HCT116 (cell line): ENCODE measurements at regions not wholly inside any gene's neighbourhood (a gene's known extent, or its start where the extent isn't known, plus 50 kb on each side); places are given as distances from the start of the nearest gene placed in this dataset.

ENCODE experiments used
- ATAC-seq: fragments of 200-7000 bp; cut with Tn5 transposase; 2 replicates; pipeline ENCODE4 v1.9.1; 2020; ENCODE audit warnings: mild to moderate bottlenecking, moderate library complexity
- BruUV-seq: library from RNA; stranded (reverse); fragments of 400-500 nt; replicated peaks from 2 replicates; lab custom pipeline; 2021; lab: Mats Ljungman, UMichigan
- CTCF ChIA-PET: fragments of 300-600 bp; sonication (Branson Sonifier 250); formaldehyde crosslinking; loops from one replicate; lab custom pipeline; 2021; ENCODE audit warnings: antibody characterized with exemption; lab: Charles Lee
- POLR2A ChIA-PET: fragments of 300-600, 350-600 bp; sonication (Branson Sonifier 250); formaldehyde crosslinking; loops from one replicate; lab custom pipeline; 2021; ENCODE audit warnings: antibody characterized with exemption; lab: Charles Lee
- RAD21 ChIA-PET, 2 experiments: fragments of 300-600 bp; sonication (Branson Sonifier 250); formaldehyde crosslinking; loops; one replicate each; lab custom pipeline; 2023; ENCODE audit warnings: low total read pairs in 2 of 2; ENCODE audit not compliant: uncharacterized antibody in 2 of 2, unreplicated experiment in 2 of 2, low non-redundant PET in 1 of 2; lab: Charles Lee
- DNase-seq: peaks from one replicate; pipeline ENCODE4 v3.0.0-alpha.2; 2010; ENCODE audit warnings: low read depth, low spot score
- H2AFZ ChIP-seq: fragments of 200-600 bp; shearing (Covaris generic), sonication (generic); 2 replicates; pipeline ENCODE4 v1.6.1; 2017; ENCODE audit warnings: low read depth, mixed run types, mixed read lengths, antibody characterized with exemption, low read length; ENCODE audit not compliant: poor library complexity, severe bottlenecking
- H3K27ac ChIP-seq: 2 replicates; pipeline ENCODE4 v1.5.1; 2012; ENCODE audit warnings: low read depth, low read length
- H3K27me3 ChIP-seq: fragments of 200-600 bp; sonication (generic); 2 replicates; pipeline ENCODE4 v1.6.1; 2016; ENCODE audit warnings: mixed run types, low read length, mixed read lengths; ENCODE audit not compliant: insufficient read depth
- H3K36me3 ChIP-seq, 2 experiments: fragments of 200-500 bp in 1 of 2; fragments of 200-600 bp in 1 of 2; sonication (Bioruptor generic) in 1 of 2; sonication (generic) in 1 of 2; 2 replicates each; pipeline versions ENCODE4 v1.5.1 to v1.6.1; 2014 to 2016; ENCODE audit warnings: low read length in 2 of 2, inconsistent platforms in 1 of 2, mixed read lengths in 1 of 2, mixed run types in 1 of 2; ENCODE audit not compliant: insufficient read depth in 2 of 2, control insufficient read depth in 1 of 2
- H3K4me1 ChIP-seq, 2 experiments: fragments of 200-600 bp in 1 of 2; sonication (generic) in 1 of 2; 2 replicates each; pipeline versions ENCODE4 v1.5.1 to v1.6.1; 2012 to 2017; ENCODE audit warnings: low read length in 2 of 2, inconsistent platforms in 1 of 2, mild to moderate bottlenecking in 1 of 2, mixed read lengths in 1 of 2, mixed run types in 1 of 2, moderate library complexity in 1 of 2; ENCODE audit not compliant: insufficient read depth in 2 of 2, control insufficient read depth in 1 of 2
- H3K4me2 ChIP-seq: fragments of 200-600 bp; sonication (generic); 2 replicates; pipeline ENCODE4 v1.6.1; 2017; ENCODE audit warnings: mixed run types, low read length, mixed read lengths
- H3K4me3 ChIP-seq, 2 experiments: fragments of 200-600 bp in 1 of 2; sonication (generic) in 1 of 2; replicated peaks in 1 of 2; 2 replicates each; pipeline ENCODE4 v1.5.1; 2011 to 2016; ENCODE audit warnings: low read length in 2 of 2, control low read depth in 1 of 2, low read depth in 1 of 2, mild to moderate bottlenecking in 1 of 2, mixed read lengths in 1 of 2, mixed run types in 1 of 2
- H3K79me2 ChIP-seq: fragments of 200-600 bp; sonication (generic); 2 replicates; pipeline ENCODE4 v1.6.1; 2017; ENCODE audit warnings: mild to moderate bottlenecking, mixed run types, low read length, moderate library complexity, mixed read lengths; ENCODE audit not compliant: insufficient read depth
- H3K9ac ChIP-seq: fragments of 200-600 bp; sonication (generic); 2 replicates; pipeline ENCODE4 v1.6.1; 2016; ENCODE audit warnings: low read length, mixed read lengths
- H3K9me2 ChIP-seq: fragments of 200-600 bp; sonication (generic), shearing (Covaris generic); 2 replicates; pipeline ENCODE4 v1.6.1; 2017; ENCODE audit warnings: mixed run types, mild to moderate bottlenecking, moderate library complexity; ENCODE audit not compliant: insufficient read depth
- H3K9me3 ChIP-seq, 2 experiments: fragments of 200-500 bp in 1 of 2; fragments of 200-600 bp in 1 of 2; sonication (Bioruptor generic) in 1 of 2; sonication (generic) in 1 of 2; 2 replicates each; pipeline ENCODE4 v1.6.1; 2014 to 2017; ENCODE audit warnings: low read length in 2 of 2, mixed read lengths in 2 of 2, inconsistent platforms in 1 of 2, low read depth in 1 of 2, mild to moderate bottlenecking in 1 of 2, mixed run types in 1 of 2, moderate library complexity in 1 of 2; ENCODE audit not compliant: control insufficient read depth in 1 of 2, insufficient read depth in 1 of 2
- H4K20me1 ChIP-seq: fragments of 200-600 bp; sonication (generic), shearing (Covaris generic); 2 replicates; pipeline ENCODE4 v1.6.1; 2017; ENCODE audit warnings: mixed run types, mild to moderate bottlenecking, moderate library complexity; ENCODE audit not compliant: insufficient read depth
- ATF3 ChIP-seq: IDR thresholded peaks from 2 replicates; pipeline ENCODE4 v1.6.1; 2012
- CBX3 ChIP-seq: IDR thresholded peaks from 2 replicates; pipeline ENCODE4 v1.6.1; 2012; ENCODE audit warnings: low read depth
- CEBPB ChIP-seq: IDR thresholded peaks from 2 replicates; pipeline ENCODE4 v1.6.1; 2012; ENCODE audit warnings: low read depth
- EGR1 ChIP-seq: IDR thresholded peaks from 2 replicates; pipeline ENCODE4 v1.6.1; 2012; ENCODE audit warnings: low read depth
- ELF1 ChIP-seq: IDR thresholded peaks from 2 replicates; pipeline ENCODE4 v1.6.1; 2012; ENCODE audit warnings: low read depth, borderline replicate concordance
- EZH2 ChIP-seq: fragments of 200-600 bp; sonication (generic); IDR thresholded peaks from 2 replicates; pipeline ENCODE4 v1.6.1; 2017; ENCODE audit warnings: antibody characterized with exemption, mixed run types
- EZH2phosphoT487 ChIP-seq: fragments of 200-600 bp; IDR thresholded peaks from 2 replicates; pipeline ENCODE4 v1.6.1; 2018; ENCODE audit warnings: antibody characterized with exemption, borderline replicate concordance
- FOSL1 ChIP-seq: IDR thresholded peaks from 2 replicates; pipeline ENCODE4 v1.6.1; 2012; ENCODE audit warnings: low read depth
- JUND ChIP-seq: IDR thresholded peaks from 2 replicates; pipeline ENCODE4 v1.6.1; 2012
- POLR2A ChIP-seq: IDR thresholded peaks from 2 replicates; pipeline ENCODE4 v1.7.0; 2011; ENCODE audit warnings: borderline replicate concordance; ENCODE audit not compliant: insufficient read depth, insufficient read length; ENCODE audit errors: extremely low read depth
- RAD21 ChIP-seq: IDR thresholded peaks from 2 replicates; pipeline ENCODE4 v1.6.1; 2012; ENCODE audit warnings: low read depth, mild to moderate bottlenecking
- SIN3A ChIP-seq: IDR thresholded peaks from 2 replicates; pipeline ENCODE4 v1.6.1; 2012; ENCODE audit warnings: low read depth
- SP1 ChIP-seq: IDR thresholded peaks from 2 replicates; pipeline ENCODE4 v1.6.1; 2012; ENCODE audit warnings: low read depth
- TCF7L2 ChIP-seq: IDR thresholded peaks from 2 replicates; pipeline ENCODE4 v1.7.0; 2011; ENCODE audit warnings: borderline replicate concordance, inconsistent platforms; ENCODE audit not compliant: insufficient read depth, insufficient read length; ENCODE audit errors: extremely low read depth
- YY1 ChIP-seq: IDR thresholded peaks from 2 replicates; pipeline ENCODE4 v1.6.1; 2011; ENCODE audit warnings: low read length, low read depth, moderate library complexity, mild to moderate bottlenecking; ENCODE audit not compliant: insufficient replicate concordance; ENCODE audit errors: extremely low read depth
- ZFX ChIP-seq: fragments of 450-650 bp; IDR thresholded peaks from 2 replicates; pipeline ENCODE4 v1.6.1; 2017
- ZNF274 ChIP-seq: fragments of 200-500 bp; sonication (Bioruptor generic); IDR thresholded peaks from 2 replicates; pipeline ENCODE4 v1.6.1; 2014; ENCODE audit warnings: mild to moderate bottlenecking, low read depth, low read length, inconsistent platforms
- intact Hi-C: fragments of 100-400 bp; cut with micrococcal nuclease; formaldehyde crosslinking; loops from 2 replicates; pipeline ENCODE4 v1.10.0; 2022
- TF ChIP-seq, protein P1 (sequence below), 3 experiments: fragments of 200-600 bp in 1 of 3; sonication (generic) in 1 of 3; IDR thresholded peaks in 2 of 3; conservative IDR thresholded peaks in 1 of 3; 2 replicates each; pipeline ENCODE4 v1.5.1; 2012 to 2017; ENCODE audit warnings: low read depth in 2 of 3, low read length in 2 of 3, antibody characterized with exemption in 1 of 3, borderline replicate concordance in 1 of 3, control low read depth in 1 of 3, mild to moderate bottlenecking in 1 of 3, mixed read lengths in 1 of 3, mixed run types in 1 of 3, moderate library complexity in 1 of 3; ENCODE audit not compliant: insufficient read depth in 1 of 3
- TF ChIP-seq, protein P2 (sequence below): IDR thresholded peaks from 2 replicates; pipeline ENCODE4 v1.6.1; 2012
- TF ChIP-seq, protein P3 (sequence below): IDR thresholded peaks from 2 replicates; pipeline ENCODE4 v1.6.1; 2012; ENCODE audit warnings: low read depth

DNA sequence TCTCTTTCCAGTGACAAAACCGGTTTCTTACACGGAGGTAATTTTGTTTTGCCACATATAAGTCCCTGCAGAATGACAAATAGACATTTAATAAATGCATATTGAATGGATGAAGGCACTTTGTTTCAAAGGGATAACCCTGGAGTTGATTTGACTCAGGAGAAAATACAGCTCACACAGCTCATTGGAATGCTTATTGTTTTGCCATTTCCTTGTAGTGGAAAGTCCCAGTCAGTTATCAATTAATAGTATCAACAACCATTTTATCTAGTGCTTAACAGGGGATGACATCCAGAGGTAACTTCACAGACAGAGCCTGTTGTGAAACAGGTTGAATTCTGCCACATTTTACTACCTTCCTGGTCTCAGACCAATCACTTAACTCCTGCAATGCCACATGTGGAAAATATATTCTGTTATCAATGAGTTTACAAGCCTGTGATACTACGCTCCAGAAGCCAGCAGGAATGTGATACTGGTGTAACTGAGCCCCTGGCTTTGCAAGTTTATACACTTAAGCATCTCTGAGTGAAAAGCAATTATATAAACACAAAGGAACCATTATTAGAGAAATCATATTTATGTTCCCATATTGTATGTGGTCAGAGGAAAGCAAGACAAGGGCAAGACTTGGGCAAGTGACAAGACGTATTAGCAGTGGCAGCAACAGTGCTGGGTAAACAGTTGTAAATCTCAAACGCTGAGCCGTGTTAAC is 123.1 kb upstream of the ANKRD55 start:
- H3K9ac ChIP-seq = no peak overlapping the region
- H2AFZ ChIP-seq = no peak overlapping the region
- H3K79me2 ChIP-seq = no peaks in the 10 kb centered on the region
- no peak overlapping the region for H3K27ac ChIP-seq
- no peak overlapping the region for H3K4me2 ChIP-seq
- DNase-seq = no peak
- RAD21 ChIA-PET = no interaction called here
- H3K27me3 ChIP-seq = peaks cover 5% of the 10 kb centered on the region; the same call in 1 of the 2 replicates
- intact Hi-C loops = loop anchor here (10.0 kb wide), 1 partner anchor 1051 kb away; the partner anchor contains the start of genes DHX29 and MTREX
- no peak overlapping the region for H3K4me3 ChIP-seq
- peaks cover 29 to 46% of the 10 kb centered on the region in 2 experiments for H3K4me1 ChIP-seq
- POLR2A ChIA-PET = no interaction called here
- H3K9me2 ChIP-seq = no peaks in the 10 kb centered on the region
- no peak for TF ChIP-seq RAD21
- TF ChIP-seq YY1 = no peak
- no peak for TF ChIP-seq CBX3
- TF ChIP-seq FOSL1 = no peak
- TF ChIP-seq EZH2phosphoT487 = no peak
- no peak for TF ChIP-seq ZNF274
- TF ChIP-seq, protein P1, sequence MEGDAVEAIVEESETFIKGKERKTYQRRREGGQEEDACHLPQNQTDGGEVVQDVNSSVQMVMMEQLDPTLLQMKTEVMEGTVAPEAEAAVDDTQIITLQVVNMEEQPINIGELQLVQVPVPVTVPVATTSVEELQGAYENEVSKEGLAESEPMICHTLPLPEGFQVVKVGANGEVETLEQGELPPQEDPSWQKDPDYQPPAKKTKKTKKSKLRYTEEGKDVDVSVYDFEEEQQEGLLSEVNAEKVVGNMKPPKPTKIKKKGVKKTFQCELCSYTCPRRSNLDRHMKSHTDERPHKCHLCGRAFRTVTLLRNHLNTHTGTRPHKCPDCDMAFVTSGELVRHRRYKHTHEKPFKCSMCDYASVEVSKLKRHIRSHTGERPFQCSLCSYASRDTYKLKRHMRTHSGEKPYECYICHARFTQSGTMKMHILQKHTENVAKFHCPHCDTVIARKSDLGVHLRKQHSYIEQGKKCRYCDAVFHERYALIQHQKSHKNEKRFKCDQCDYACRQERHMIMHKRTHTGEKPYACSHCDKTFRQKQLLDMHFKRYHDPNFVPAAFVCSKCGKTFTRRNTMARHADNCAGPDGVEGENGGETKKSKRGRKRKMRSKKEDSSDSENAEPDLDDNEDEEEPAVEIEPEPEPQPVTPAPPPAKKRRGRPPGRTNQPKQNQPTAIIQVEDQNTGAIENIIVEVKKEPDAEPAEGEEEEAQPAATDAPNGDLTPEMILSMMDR (IDR thresholded peaks at IDR 0.05 in 2 of 3, conservative IDR thresholded peaks at IDR 0.05 in 1 of 3; ENCODE audit: borderline replicate concordance in 1 of 3, insufficient read depth in 1 of 3, low read depth in 2 of 3, low read length in 2 of 3) = no peak
- TF ChIP-seq, protein P2, sequence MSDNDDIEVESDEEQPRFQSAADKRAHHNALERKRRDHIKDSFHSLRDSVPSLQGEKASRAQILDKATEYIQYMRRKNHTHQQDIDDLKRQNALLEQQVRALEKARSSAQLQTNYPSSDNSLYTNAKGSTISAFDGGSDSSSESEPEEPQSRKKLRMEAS = no peak
- no peak for TF ChIP-seq SIN3A
- TF ChIP-seq EZH2 = no peak
- no peak for TF ChIP-seq CEBPB
- no peak for TF ChIP-seq EGR1
- no peak for TF ChIP-seq TCF7L2
- no peak for TF ChIP-seq ATF3
- TF ChIP-seq POLR2A = no peak
- no peak for TF ChIP-seq JUND
- no peak for TF ChIP-seq ZFX
- TF ChIP-seq ELF1 = no peak
- no peak for TF ChIP-seq SP1
- TF ChIP-seq, protein P3, sequence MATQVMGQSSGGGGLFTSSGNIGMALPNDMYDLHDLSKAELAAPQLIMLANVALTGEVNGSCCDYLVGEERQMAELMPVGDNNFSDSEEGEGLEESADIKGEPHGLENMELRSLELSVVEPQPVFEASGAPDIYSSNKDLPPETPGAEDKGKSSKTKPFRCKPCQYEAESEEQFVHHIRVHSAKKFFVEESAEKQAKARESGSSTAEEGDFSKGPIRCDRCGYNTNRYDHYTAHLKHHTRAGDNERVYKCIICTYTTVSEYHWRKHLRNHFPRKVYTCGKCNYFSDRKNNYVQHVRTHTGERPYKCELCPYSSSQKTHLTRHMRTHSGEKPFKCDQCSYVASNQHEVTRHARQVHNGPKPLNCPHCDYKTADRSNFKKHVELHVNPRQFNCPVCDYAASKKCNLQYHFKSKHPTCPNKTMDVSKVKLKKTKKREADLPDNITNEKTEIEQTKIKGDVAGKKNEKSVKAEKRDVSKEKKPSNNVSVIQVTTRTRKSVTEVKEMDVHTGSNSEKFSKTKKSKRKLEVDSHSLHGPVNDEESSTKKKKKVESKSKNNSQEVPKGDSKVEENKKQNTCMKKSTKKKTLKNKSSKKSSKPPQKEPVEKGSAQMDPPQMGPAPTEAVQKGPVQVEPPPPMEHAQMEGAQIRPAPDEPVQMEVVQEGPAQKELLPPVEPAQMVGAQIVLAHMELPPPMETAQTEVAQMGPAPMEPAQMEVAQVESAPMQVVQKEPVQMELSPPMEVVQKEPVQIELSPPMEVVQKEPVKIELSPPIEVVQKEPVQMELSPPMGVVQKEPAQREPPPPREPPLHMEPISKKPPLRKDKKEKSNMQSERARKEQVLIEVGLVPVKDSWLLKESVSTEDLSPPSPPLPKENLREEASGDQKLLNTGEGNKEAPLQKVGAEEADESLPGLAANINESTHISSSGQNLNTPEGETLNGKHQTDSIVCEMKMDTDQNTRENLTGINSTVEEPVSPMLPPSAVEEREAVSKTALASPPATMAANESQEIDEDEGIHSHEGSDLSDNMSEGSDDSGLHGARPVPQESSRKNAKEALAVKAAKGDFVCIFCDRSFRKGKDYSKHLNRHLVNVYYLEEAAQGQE = no peak
- H3K9me3 ChIP-seq = no peaks in the 10 kb centered on the region
- H4K20me1 ChIP-seq = no peaks in the 10 kb centered on the region
- no peak for ATAC-seq
- CTCF ChIA-PET = no interaction called here
- BruUV-seq = no TSS peak
- no peaks in the 10 kb centered on the region for H3K36me3 ChIP-seq
